Suppressor macrophage treated with lipopolysaccharide for 1 hour (primary cell): ENCODE measurements at regions not wholly inside any gene's neighbourhood (a gene's known extent, or its start where the extent isn't known, plus 50 kb on each side); places are given as distances from the start of the nearest gene placed in this dataset.

Experiments used
- DNase-seq, 3 donors: peaks; one replicate each; pipeline ENCODE4 v3.0.0-alpha.2; 2020 to 2022

- DNase-seq, result peak in 2 of 3 donors; percentile 5
These were observed 661.7 kb downstream of the VRK1 start for GRCh38 chr14:97458661-97459579.

DNA sequence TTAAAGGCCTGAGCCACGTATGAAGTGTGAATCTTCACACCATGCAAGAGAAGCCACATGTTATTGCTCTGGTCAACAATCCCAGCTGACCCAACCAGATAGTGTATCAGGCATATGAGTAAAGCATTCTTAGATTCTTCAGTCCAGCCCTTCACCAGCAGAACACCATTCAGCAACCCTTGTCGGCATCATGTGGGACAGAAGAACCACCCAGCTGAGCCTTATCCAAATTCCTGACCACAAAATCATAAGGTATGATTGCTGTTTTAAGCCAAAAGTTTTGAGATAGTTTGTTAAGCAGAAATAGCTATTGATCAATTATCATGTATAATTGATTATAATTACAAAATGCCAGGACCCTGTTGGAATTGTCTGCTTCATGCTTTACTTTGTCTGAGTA is 664.9 kb downstream of the VRK1 start:
- no peak for DNase-seq

DNA sequence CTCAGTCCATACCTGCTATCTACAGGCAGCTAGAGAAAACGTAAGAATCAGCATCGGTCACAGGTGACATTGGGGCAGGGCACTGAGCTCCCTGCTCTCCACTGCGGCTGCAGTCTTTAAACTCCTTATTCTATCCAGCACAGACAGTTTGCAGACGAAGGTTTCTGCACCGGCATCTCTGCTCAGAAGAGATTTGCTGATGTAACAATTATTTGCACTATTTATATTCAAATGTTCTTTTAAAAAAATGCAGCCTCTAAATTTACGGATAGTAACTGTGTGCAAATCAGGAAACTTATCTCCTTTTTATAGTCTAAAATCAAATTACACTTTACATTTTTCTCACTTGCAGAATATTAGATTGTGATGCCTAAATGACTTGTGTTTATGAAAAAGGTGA is 671.0 kb downstream of the VRK1 start:
- no peak for DNase-seq

DNA sequence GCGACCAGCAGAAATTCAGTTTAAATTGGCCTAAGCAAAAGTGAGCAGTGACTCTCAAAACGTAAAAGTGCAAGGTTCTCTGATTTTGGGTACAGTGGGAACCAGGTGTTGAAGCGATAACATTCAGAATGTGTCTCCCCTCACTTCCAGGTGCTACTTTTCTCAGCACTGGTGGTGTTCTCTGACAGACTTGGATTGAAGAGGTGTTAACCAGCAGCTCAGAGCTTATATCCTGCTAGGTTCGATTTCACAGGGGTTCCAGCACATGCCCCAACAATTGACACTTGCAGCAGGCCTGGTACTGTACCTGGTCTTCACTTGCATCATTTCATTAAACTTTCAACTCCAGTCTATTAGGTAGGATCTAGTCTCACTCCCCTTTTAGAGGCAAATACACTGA is 680.2 kb downstream of the VRK1 start:
- no peak for DNase-seq

- DNase-seq, result no peak
These were observed 688.0 kb downstream of the VRK1 start for GRCh38 chr14:97485201-97485600.

DNA sequence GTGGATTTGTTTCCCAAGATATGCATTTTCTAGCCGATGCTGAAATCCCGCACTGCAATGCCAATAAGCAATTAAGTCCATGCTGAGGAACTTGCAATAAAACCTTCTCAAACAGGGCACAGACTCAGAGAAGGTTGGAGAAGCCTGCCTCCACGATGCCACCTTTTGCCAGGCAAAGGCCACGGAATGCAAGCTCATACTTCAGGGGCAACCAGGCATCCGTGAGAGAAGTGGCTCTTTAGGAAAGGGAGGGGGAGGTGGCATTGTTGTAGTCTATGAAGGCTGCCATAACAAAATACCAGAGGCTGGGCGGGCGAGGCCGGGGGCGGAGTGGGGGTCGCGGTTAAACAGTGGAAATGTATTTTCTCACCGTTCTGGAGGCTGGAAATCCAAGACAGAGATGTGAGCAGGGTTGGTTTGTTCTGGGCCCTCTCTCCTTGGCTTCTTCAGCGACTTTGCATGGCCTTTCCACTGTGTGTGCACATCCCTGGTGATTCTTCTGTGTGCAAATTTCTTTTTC is 689.5 kb downstream of the VRK1 start:
- DNase-seq, result no peak

DNA sequence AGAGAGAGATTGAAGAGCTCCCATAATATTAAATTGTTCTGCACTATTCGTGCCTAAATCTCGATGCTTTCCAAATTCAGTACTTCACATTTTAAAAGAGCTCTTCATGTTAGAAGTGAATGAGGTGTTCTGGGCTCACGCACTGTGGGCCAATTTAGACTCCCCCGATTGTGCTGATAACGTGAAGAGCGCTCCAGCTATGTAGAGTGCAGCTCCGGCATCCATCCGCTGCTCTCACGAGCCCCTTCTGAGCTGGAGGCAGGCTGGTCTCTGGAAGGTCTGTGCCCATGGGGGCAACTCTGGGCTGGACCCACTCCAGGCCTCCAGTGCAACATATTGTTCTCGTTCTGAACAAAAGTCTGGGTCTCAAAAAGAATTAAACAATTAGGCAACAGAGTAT is 692.6 kb downstream of the VRK1 start:
- no peak for DNase-seq

DNA sequence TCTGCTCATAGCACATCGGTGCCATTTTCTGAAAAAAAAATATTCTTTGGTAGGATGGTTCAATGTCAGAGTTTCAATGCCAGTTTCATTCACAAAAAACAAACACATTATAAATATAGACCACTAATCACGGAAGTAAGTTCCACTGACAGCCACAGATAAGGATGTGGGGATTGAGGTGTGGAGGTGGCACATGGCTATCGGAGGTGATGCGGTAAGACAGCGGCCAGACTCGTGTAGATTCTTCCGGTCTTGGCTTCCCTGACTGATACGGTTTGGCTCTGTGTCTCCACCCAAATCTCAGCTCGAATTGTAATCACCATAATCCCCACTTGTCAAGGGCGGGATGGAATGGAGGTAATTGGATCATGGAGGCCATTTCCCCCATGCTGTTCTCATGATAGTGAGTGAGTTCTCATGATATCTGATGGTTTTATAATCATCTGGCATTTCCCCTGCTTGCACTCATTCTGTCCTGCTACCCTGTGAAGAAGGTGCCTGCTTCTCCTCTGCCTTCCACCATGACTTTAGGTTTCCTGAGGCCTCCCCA is 693.4 kb downstream of the VRK1 start:
- no peak for DNase-seq

- no peak for DNase-seq
These were observed 694.5 kb downstream of the VRK1 start for GRCh38 chr14:97491697-97492096.

DNA sequence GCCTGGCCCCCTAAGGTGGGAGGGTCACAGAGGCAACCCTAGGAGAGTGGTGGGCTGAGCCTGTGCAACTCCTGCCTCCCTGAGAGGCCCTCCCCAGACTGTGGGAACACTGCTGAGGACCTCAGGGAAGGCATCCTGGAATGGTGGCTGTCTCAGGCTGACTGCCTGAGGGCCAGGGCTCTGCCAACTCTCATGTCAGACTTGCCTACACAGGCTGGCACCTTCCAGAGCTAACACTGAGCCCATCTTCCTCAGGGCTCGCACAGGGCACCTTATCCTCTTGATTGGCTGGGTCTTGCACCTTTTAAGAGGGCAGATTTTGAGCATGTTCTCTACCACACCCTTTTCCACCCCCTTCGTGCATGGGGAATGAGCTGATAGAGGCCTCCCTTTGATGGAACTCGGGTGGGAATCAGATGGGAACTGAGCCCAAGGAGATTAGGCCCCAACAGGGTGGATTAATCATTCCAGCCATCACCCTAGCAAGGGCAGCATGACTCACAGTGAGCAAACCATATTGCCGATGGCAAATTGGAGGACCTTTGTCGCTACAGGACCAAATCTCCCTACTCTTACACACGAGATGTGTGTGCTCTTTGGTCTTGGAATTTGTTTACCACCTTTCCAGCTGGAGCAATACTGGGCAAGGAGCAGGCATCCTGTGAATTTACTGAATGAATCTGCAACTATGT is 702.8 kb downstream of the VRK1 start:
- no peak for DNase-seq

DNA sequence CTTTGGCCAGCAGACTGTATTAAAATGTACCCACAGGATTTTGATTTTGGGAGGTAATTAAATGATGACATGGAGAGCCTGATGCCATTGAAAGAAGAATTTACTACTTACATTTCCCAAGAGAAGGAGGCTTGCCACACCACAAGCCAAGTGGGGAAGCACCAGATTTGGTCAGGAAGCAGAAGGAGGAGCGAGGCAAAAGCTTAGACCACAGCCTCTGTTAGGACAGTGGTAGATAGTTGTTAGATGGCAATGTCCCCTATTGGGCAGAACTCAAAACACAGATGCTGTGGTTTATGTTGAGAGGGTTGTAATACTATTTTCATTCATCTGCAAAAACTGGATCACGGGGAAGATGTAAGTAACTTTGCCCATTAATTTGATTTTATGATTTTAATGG is 709.4 kb downstream of the VRK1 start:
- DNase-seq, result peak in 1 of 3 donors; percentile 3

- DNase-seq, result no peak
These were observed 716.7 kb downstream of the VRK1 start for GRCh38 chr14:97513891-97514290.

DNA sequence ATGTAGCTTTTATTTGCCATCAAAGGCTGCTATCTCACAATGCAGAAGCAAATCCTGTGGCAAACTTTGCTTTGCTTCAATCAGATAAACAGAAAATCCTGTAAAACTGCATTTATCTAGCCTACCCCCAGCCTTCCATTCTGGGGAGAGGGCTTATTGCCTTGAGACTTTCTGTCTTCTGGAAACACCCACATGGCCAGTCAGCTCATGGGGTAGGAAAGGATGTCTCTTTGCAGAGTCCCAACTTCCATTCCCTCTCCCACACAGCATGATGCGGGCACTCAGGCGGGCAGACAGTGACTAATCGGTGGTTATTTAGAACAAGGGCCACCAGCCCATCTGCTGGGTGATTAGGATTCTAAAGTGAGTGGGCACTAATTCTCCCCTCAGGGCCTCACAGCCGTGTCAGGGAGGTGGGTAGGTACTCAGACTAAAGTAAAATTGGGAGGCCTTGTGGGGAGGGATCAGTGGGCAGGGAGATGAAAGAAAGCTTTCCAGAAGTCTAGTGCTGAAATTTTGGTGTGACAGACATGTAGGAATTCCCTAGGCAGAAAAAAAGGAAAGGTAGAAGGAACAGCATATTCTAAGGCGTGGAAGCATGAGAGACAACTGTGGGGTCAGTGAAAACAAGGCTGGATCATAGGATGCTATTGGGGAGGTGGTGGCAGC is 720.5 kb downstream of the VRK1 start:
- DNase-seq, result peak; percentile 8 to 21 (median 16)

DNA sequence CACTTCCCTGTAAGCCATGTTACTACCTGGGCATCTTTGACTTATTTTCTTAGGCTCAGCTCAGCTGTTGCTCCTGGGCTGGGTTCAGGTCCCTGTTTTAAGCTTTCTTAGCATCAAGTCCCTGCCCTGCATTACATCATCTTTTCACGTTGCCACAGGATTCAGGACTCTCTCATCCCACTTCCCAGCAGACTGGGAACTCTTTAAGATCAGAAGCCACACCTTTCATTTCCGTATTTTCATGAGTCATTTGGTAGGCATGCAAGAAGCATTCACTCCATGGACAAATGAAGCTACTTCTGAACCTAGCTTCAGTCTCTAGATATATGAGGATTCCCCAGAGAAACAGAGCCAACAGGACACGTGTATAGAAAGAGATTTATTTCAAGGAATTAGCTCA is 726.8 kb downstream of the VRK1 start:
- DNase-seq, result no peak

- peak; percentile 12 to 36 (median 28) for DNase-seq
These were observed 727.6 kb downstream of the VRK1 start for GRCh38 chr14:97524589-97525319.

DNA sequence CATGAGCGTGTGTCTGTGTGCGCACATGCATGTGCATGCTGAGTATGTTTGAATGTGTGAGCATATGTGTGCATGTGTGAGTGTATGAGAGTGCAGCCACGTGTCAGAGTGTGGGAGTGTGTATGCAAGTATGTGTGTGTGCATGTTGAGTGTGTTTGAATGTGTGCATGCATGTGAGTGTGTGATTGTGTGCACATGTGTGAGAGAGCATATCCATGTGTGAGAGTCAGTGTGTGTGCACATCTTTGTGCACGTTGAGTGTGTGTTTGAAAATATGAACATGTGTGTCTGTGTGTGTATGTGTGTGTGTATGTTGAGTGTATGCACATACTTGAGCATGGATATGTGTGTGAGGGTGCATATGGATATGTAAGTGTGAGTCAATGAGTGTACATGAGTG is 730.8 kb downstream of the VRK1 start:
- no peak for DNase-seq

DNA sequence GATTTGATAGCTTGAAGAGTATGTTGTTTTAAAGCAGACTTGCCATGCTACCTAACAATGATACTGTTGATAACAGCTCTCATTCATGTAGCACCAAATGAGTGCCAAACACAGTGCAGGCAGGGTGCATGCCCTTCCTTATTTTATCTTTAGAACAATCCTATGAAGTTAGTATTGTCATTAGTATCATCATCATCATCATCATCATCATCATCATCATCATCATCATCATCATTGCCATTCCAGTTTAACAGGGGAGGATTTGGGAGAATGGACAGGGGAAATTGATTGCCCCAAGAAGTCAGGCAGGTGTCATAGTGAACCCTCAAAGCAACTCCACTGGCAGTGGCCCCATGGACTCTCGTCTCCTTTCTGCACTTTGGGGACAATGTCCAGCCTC is 734.9 kb downstream of the VRK1 start:
- no peak for DNase-seq

GRCh38 chr14:97536421-97536820 is 739.2 kb downstream of the VRK1 start:
- no peak for DNase-seq

- DNase-seq, result peak; percentile 4 to 40 (median 38)
These were observed 741.7 kb downstream of the VRK1 start for GRCh38 chr14:97538749-97539410.

DNA sequence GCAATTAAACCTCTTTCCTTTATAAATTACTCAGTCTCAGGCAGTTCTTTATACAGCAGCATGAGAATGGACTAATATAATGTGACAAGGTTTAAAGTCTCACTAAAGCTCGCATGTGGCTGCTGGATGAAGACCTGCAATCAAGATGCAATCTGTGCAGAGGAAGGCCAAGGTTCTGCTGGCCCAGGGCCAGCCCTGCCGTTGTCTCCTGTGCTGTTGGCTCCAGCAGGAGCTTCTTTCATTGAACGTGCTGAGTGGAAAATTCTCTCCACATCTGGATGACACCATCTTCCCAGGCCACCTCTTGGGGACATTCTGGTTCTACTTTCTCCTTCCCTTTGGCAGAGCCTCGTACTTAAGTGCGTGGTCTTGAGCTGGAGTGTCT is 742.2 kb downstream of the VRK1 start:
- DNase-seq, result no peak

- DNase-seq, result no peak
These were observed 742.7 kb downstream of the VRK1 start for GRCh38 chr14:97539884-97540283.

DNA sequence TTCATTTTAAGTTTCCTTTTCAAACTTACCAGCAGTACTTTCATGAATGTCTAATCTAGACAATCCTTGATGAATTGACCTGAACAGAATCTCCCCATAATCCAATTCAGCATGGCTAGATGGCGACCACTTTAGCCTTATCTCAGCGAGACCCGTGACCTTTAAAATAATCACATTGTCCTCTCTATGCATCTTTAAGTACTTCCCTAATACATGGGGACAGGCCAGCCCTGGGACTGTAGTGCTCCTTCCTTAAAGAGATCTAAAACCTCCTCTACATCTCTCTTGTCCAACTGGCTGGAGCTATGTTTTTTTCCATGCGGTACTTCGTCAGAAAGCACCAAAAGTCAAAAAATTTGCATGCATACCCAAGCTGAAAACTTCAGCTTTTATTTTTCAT is 746.0 kb downstream of the VRK1 start:
- DNase-seq, result peak; percentile 27 to 36 (median 34)
